HepG2 (cell line): ENCODE measurements at regions not wholly inside any gene's neighbourhood (a gene's known extent, or its start where the extent isn't known, plus 50 kb on each side); places are given as distances from the start of the nearest gene placed in this dataset.
"Not testable (repeated sequence)": the region's sequence is repeated elsewhere in the genome, so short reads cannot be mapped to it uniquely, and the experiment has no call there.

ENCODE experiments used
- ATAC-seq: fragments of 200-7000 bp; cut with Tn5 transposase; 3 replicates; pipeline ENCODE4 v1.9.1; 2020; ENCODE audit warnings: mild to moderate bottlenecking, moderate library complexity
- BruUV-seq: library from RNA; stranded (reverse); fragments of 400-500 nt; replicated peaks from 2 replicates; lab custom pipeline; 2021; lab: Mats Ljungman, UMichigan
- CTCF ChIA-PET: fragments of 300-600 bp; formaldehyde crosslinking; extraction: SDS; loops from one replicate; lab custom pipeline; 2021; ENCODE audit warnings: low total read pairs, inconsistent platforms, low intra/inter-chr PET ratio; lab: Yijun Ruan, JAX
- POLR2A ChIA-PET: fragments of 350-600 bp; sonication (Branson Sonifier 250); formaldehyde crosslinking; loops from one replicate; lab custom pipeline; 2020; ENCODE audit warnings: antibody characterized with exemption, inconsistent platforms; lab: Yijun Ruan, JAX
- DNase-seq: peaks from one replicate; pipeline ENCODE4 v3.0.0-alpha.2; 2015; ENCODE audit warnings: low spot score
- FAIRE-seq: peaks from 3 replicates; lab custom pipeline; 2011; peaks lifted over from hg19 to GRCh38; lab: Jason Lieb, UNC
- H2AFZ ChIP-seq: one replicate; pipeline ENCODE4 v1.6.1; 2011; ENCODE audit warnings: low read length, inconsistent platforms
- H3K27ac ChIP-seq: fragments of 300-600 bp; 3 replicates; pipeline ENCODE4 v1.8.0; 2011; ENCODE audit warnings: mixed run types, mild to moderate bottlenecking, mixed read lengths, low read length, inconsistent platforms; ENCODE audit not compliant: insufficient read depth; ENCODE audit errors: extremely low read length
- H3K27me3 ChIP-seq, 2 experiments: fragments of 200-600 bp in 1 of 2; 2 replicates in 1 of 2; 3 replicates in 1 of 2; pipeline versions ENCODE4 v1.6.0 to v1.8.0; 2011; ENCODE audit warnings: low read length in 2 of 2, mild to moderate bottlenecking in 2 of 2, moderate library complexity in 2 of 2, inconsistent platforms in 1 of 2; ENCODE audit not compliant: insufficient read depth in 2 of 2, control insufficient read depth in 1 of 2
- H3K36me3 ChIP-seq, 2 experiments: fragments of 200-600 bp in 1 of 2; replicated peaks in 1 of 2; 2 replicates in 1 of 2; 3 replicates in 1 of 2; pipeline versions ENCODE4 v1.5.1 to v1.8.0; 2011; ENCODE audit warnings: low read length in 2 of 2, inconsistent platforms in 1 of 2; ENCODE audit not compliant: insufficient read depth in 2 of 2, control insufficient read depth in 1 of 2
- H3K4me1 ChIP-seq: 2 replicates; pipeline ENCODE4 v1.5.1; 2012; ENCODE audit warnings: low read length, inconsistent platforms; ENCODE audit not compliant: insufficient read depth
- H3K4me2 ChIP-seq: 2 replicates; pipeline ENCODE4 v1.6.0; 2011; ENCODE audit warnings: low read depth, low read length, inconsistent platforms
- H3K4me3 ChIP-seq, 3 experiments: fragments of 200-600 bp in 1 of 3; sonication (generic), shearing (Covaris generic) in 1 of 3; replicated peaks in 1 of 3; 2 replicates each; pipeline ENCODE4 v1.5.1; 2011 to 2016; ENCODE audit warnings: low read length in 3 of 3, inconsistent platforms in 2 of 3, low read depth in 2 of 3, mild to moderate bottlenecking in 2 of 3, control low read depth in 1 of 3, mixed read lengths in 1 of 3; ENCODE audit not compliant: insufficient read depth in 1 of 3
- H3K79me2 ChIP-seq: one replicate; pipeline ENCODE4 v1.6.1; 2011; ENCODE audit warnings: low read length, inconsistent platforms; ENCODE audit not compliant: insufficient read depth
- H3K9ac ChIP-seq: 2 replicates; pipeline ENCODE4 v1.6.0; 2011; ENCODE audit warnings: mild to moderate bottlenecking, low read depth, low read length, inconsistent platforms; ENCODE audit not compliant: insufficient read depth
- H3K9me3 ChIP-seq: 2 replicates; pipeline ENCODE4 v1.5.1; 2012; ENCODE audit warnings: mild to moderate bottlenecking, low read length
- H4K20me1 ChIP-seq: 2 replicates; pipeline ENCODE4 v1.6.0; 2011; ENCODE audit warnings: inconsistent platforms, mild to moderate bottlenecking, low read length, moderate library complexity; ENCODE audit not compliant: insufficient read depth
- FOXA3 ChIP-seq: IDR thresholded peaks from 2 replicates; pipeline ENCODE4 v1.6.1; 2016; ENCODE audit warnings: missing genetic modification reagents, missing compliant biosample characterization
- NR2F1 ChIP-seq, 2 experiments: fragments of 450-650 bp in 1 of 2; formaldehyde crosslinking in 1 of 2; IDR thresholded peaks; 2 replicates each; pipeline versions ENCODE4 v1.5.0 to v1.6.1; 2016 to 2020; ENCODE audit warnings: mild to moderate bottlenecking in 1 of 2, missing compliant biosample characterization in 1 of 2, missing genetic modification reagents in 1 of 2, moderate library complexity in 1 of 2
- PPARG ChIP-seq: conservative IDR thresholded peaks from 2 replicates; pipeline ENCODE4 v1.6.1; 2016; ENCODE audit warnings: missing biosample characterization, missing genetic modification reagents
- RARA ChIP-seq: IDR thresholded peaks from 2 replicates; pipeline ENCODE4 v1.6.1; 2016; ENCODE audit warnings: missing genetic modification reagents, missing compliant biosample characterization
- RXRB ChIP-seq: IDR thresholded peaks from 2 replicates; pipeline ENCODE4 v1.6.1; 2016; ENCODE audit warnings: borderline replicate concordance, missing genetic modification reagents, missing compliant biosample characterization
- SAP130 ChIP-seq: IDR thresholded peaks from 2 replicates; pipeline ENCODE4 v1.6.1; 2016; ENCODE audit warnings: low read depth
- TBX3 ChIP-seq: fragments of 450-650 bp; IDR thresholded peaks from 2 replicates; pipeline ENCODE4 v1.6.1; 2017; ENCODE audit warnings: antibody characterized with exemption, mild to moderate bottlenecking, inconsistent platforms, borderline replicate concordance
- WGBS: methylation state at CpG from one replicate; pipeline ENCODE4 v1.1.6; 2017; ENCODE audit warnings: low lambda C conversion rate; 5-methylcytosine and 5-hydroxymethylcytosine counted together
- in situ Hi-C: cut with HindIII; loops from 2 replicates; pipeline ENCODE4 v1.10.0; 2017; ENCODE audit warnings: low pct_unique_long_range_greater_than_20kb; ENCODE audit not compliant: extremely low pct_ligation_motif_present
- intact Hi-C: fragments of 100-400 bp; cut with micrococcal nuclease; formaldehyde crosslinking; loops from one replicate; pipeline ENCODE4 v1.10.0; 2022; ENCODE audit not compliant: unreplicated experiment
- TF ChIP-seq, protein P1 (sequence below): IDR thresholded peaks from 2 replicates; pipeline ENCODE4 v1.4.0; 2020; ENCODE audit warnings: mild to moderate bottlenecking, missing genetic modification reagents

DNA sequence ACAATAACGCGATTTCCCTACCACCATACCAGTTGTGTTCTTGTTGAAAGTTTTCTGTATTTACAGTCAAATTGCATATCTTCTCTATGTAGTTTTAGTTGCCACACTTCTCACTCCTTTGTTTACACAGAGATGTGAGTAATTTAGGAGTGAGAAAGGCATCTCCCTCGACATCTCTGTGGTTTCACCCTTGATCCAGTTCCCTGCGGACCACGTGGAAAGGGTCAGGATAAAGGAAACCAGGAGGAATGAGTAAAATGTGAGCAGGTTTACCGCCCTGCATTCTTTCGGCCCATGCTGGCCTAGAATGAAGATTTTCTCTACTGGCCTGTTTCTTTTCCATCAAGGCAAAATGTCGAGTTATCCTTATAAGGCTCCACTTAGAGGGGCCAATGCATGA, 83.2 kb upstream of the WIPF3 start:
- H4K20me1 ChIP-seq, H3K4me2 ChIP-seq, H3K36me3 ChIP-seq, H3K4me1 ChIP-seq, H3K79me2 ChIP-seq, H3K4me3 ChIP-seq, POLR2A ChIA-PET, FAIRE-seq, H2AFZ ChIP-seq, in situ Hi-C loops, H3K27ac ChIP-seq, H3K9ac ChIP-seq, H3K27me3 ChIP-seq, BruUV-seq, H3K9me3 ChIP-seq, intact Hi-C loops, CTCF ChIA-PET: not testable (repeated sequence)
- ATAC-seq (peak; percentile 59), DNase-seq (peak; percentile 30)
- peak; percentile 37; the same call in 1 of the 2 replicates for TF ChIP-seq FOXA3 (CRISPR knock-in tag)
- peak; percentile 60 for TF ChIP-seq PPARG (CRISPR knock-in tag)
- TF ChIP-seq RXRB (CRISPR knock-in tag): 0 out of 2 replicates have a peak, but pooled peaks have one; percentile 30
- TF ChIP-seq TBX3: peak; percentile 78
- 0 out of 2 replicates have a peak, but pooled peaks have one; percentile 11 for TF ChIP-seq SAP130 (CRISPR knock-in tag)
- peak; percentile 53; the same call in 1 of the 2 replicates for TF ChIP-seq RARA (CRISPR knock-in tag)
- TF ChIP-seq, protein P1, sequence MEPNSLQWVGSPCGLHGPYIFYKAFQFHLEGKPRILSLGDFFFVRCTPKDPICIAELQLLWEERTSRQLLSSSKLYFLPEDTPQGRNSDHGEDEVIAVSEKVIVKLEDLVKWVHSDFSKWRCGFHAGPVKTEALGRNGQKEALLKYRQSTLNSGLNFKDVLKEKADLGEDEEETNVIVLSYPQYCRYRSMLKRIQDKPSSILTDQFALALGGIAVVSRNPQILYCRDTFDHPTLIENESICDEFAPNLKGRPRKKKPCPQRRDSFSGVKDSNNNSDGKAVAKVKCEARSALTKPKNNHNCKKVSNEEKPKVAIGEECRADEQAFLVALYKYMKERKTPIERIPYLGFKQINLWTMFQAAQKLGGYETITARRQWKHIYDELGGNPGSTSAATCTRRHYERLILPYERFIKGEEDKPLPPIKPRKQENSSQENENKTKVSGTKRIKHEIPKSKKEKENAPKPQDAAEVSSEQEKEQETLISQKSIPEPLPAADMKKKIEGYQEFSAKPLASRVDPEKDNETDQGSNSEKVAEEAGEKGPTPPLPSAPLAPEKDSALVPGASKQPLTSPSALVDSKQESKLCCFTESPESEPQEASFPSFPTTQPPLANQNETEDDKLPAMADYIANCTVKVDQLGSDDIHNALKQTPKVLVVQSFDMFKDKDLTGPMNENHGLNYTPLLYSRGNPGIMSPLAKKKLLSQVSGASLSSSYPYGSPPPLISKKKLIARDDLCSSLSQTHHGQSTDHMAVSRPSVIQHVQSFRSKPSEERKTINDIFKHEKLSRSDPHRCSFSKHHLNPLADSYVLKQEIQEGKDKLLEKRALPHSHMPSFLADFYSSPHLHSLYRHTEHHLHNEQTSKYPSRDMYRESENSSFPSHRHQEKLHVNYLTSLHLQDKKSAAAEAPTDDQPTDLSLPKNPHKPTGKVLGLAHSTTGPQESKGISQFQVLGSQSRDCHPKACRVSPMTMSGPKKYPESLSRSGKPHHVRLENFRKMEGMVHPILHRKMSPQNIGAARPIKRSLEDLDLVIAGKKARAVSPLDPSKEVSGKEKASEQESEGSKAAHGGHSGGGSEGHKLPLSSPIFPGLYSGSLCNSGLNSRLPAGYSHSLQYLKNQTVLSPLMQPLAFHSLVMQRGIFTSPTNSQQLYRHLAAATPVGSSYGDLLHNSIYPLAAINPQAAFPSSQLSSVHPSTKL: 0 out of 2 replicates have a peak, but pooled peaks have one; percentile 7
- peak in 1 of 2 experiments; percentile 30; a peak in 1 of 4 replicates for TF ChIP-seq NR2F1 (CRISPR knock-in tag; IDR thresholded peaks at IDR 0.05)
- WGBS: 1% methylated on average over 8 of the region's 8 CpGs
